NCI-H2171 (cell line): ENCODE measurements at regions not wholly inside any gene's neighbourhood (a gene's known extent, or its start where the extent isn't known, plus 50 kb on each side); places are given as distances from the start of the nearest gene placed in this dataset.
A peak's percentile ranks its signal among the peaks of the same experiment; 100 is the strongest.

Experiments
- DNase-seq: peaks from one replicate; lab custom pipeline; 2025; lab: John Stamatoyannopoulos, UW

GRCh38 chr14:58814466-58814865 is 176.7 kb downstream of the DACT1 start:
- DNase-seq, result no peak

GRCh38 chr14:58815161-58815701 is 177.5 kb downstream of the DACT1 start:
- no peak for DNase-seq

- DNase-seq, result no peak
Measured at GRCh38 chr14:58815794-58816193, 178.0 kb downstream of the DACT1 start.

- DNase-seq, result no peak
Measured at GRCh38 chr14:58816416-58817115, 178.8 kb downstream of the DACT1 start.

- DNase-seq, result no peak
Measured at GRCh38 chr14:58817846-58818245, 180.1 kb downstream of the DACT1 start.

- no peak for DNase-seq
Measured at GRCh38 chr14:58820032-58820431, 182.3 kb downstream of the DACT1 start.

- no peak for DNase-seq
Measured at GRCh38 chr14:58821421-58821820, 183.7 kb downstream of the DACT1 start.

- DNase-seq, result peak; percentile 24
Measured at GRCh38 chr14:58822856-58823255, 185.1 kb downstream of the DACT1 start.

GRCh38 chr14:58823312-58823711 is 185.6 kb downstream of the DACT1 start:
- DNase-seq, result no peak

- DNase-seq, result no peak
Measured at GRCh38 chr14:58824106-58824505, 186.3 kb downstream of the DACT1 start.

GRCh38 chr14:58824796-58825195 is 187.0 kb downstream of the DACT1 start:
- no peak for DNase-seq

- DNase-seq, result no peak
Measured at GRCh38 chr14:58825606-58826005, 187.8 kb downstream of the DACT1 start.

- DNase-seq, result no peak
Measured at GRCh38 chr14:58826845-58827686, 189.3 kb downstream of the DACT1 start.

- no peak for DNase-seq
Measured at GRCh38 chr14:58828298-58828697, 190.5 kb downstream of the DACT1 start.

- DNase-seq, result no peak
Measured at GRCh38 chr14:58829594-58829993, 191.8 kb downstream of the DACT1 start.

- DNase-seq, result peak; percentile 39
Measured at GRCh38 chr14:58830121-58830520, 192.4 kb downstream of the DACT1 start.

- peak; percentile 32 for DNase-seq
Measured at GRCh38 chr14:58832095-58832521, 194.3 kb downstream of the DACT1 start.

GRCh38 chr14:58833634-58834378 is 196.0 kb downstream of the DACT1 start:
- no peak for DNase-seq

- DNase-seq, result no peak
Measured at GRCh38 chr14:58836303-58836974, 198.7 kb downstream of the DACT1 start.

GRCh38 chr14:58839233-58839632 is 201.5 kb downstream of the DACT1 start:
- no peak for DNase-seq

- DNase-seq, result no peak
Measured at GRCh38 chr14:58844544-58844943, 206.8 kb downstream of the DACT1 start.
